Hypothalamus (tissue), 51 donors: ENCODE measurements at regions not wholly inside any gene's neighbourhood (a gene's known extent, or its start where the extent isn't known, plus 50 kb on each side); places are given as distances from the start of the nearest gene placed in this dataset.

Experiments
- DNase-seq, 51 donors: peaks; one replicate each; lab custom pipeline; 2025; lab: John Stamatoyannopoulos, UW

DNA sequence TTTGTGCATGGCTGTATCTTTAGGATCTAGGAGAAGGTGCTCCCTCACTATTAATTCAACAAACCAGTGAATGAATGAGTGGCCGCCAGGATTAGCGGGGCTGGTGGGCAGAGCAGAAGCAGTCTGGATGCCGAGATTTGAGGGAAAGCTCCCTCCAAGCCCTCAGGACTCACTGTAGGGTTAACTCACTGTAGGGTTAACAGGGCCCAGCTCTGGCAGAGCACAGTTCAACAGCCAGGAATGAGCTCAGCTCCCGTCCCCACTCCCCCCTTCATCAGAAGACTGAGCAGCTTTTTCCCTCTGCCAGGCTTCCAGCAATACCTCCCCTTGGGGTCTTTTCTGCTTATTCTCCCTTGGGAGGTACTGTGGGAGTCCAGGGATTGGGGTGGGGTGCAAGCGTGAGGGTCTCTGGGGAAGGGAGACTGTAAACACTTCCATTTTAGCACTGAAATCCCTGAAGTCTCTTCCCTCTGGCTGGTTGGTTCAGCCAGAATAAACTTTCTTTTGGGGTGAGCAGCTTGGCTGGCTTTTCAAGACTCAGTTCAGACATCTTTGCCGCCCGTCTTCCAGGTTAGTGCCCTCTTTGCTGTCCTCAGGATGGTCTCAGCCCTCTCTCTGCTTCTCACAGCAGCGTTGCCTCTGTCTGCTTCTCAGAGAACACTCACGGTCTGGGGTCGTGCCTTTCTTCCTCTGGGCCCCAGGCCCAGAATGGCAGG, 53.7 kb upstream of the WSB1 start:
- no peak for DNase-seq

DNA sequence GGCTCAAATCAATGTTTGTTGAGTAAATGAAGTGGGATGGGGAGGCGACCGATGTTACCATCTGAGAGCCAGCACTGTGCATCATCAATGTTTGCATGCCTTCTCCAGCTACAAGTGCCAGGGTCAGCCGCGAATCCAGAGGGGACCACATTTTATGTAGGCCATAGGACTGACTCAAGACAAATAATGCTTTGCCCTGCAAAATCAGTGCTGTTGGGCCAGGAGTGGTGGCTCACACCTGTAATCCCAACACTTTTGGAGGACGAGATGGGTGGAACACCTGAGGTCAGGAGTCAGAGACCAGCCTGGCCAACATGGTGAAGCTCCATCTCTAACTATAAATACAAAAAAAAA, 53.1 kb upstream of the WSB1 start:
- DNase-seq, result no peak

DNA sequence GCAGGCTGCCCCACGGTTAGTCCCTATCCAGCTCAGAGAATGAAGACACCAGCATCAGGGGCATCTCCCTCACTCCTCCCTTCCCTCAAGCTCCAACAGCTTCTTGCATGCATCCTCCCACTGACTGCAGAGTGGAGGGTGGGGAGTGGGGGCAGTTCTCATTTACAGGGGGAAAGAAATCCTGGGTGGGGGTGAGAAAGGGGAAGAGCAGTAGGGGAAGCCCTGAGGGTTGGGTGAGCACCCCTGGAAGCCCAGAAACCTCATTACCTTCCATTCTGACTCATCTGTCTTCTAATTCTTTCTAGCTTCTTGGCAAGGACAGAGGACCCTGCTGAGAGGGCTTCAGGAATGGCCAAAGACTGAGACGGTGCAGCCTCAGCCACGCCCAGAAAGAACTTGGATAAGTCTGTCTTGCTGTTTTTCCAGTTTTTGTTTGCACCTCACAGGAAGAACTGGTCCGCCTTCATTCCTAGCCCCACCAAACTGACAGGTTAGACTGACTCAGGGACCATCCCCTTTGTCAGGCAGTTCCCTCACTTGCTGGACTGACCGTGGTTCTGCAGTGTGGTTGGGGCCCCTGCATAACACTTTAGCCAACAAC, 52.5 kb upstream of the WSB1 start:
- DNase-seq, result no peak

DNA sequence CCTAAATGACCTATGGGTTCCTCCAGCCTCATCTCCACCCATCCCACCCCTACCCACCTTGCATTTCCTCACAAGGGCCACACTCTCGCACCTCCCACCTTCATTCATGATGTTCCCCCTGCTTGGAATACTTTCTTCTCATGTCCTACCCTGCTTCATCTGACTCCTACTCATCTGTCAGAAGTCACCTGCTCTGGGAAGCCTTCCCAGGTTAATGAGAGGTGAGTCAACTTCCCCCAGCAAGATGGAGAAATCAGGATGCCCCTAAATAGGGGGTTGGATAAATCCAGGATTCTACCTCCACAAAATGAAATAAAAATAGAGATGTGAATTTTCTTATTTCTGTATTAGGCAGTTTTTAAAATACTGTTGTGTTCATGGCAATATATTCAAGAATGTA, 51.0 kb upstream of the WSB1 start:
- DNase-seq, result no peak

DNA sequence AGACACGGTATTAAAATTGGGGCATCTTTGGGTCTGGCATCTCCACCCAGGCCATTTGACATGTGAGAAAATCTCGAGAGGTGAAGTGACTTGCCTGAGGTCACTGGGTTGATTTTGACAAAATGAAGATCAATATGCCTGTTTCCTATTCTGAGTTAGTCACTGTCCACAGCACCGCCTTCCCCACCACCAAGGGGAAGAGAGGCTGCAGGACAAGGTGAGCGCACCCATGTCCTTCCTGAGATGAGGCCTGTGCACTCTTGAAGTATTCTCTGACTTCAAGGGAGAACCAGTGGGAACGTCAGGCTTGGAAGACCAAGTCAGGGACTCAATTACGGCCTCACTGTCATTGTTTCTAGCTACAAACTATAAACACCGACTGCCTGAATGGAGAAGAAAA, 49.9 kb upstream of the WSB1 start:
- no peak for DNase-seq
